H9 (cell line): ENCODE measurements at regions not wholly inside any gene's neighbourhood (a gene's known extent, or its start where the extent isn't known, plus 50 kb on each side); places are given as distances from the start of the nearest gene placed in this dataset.

Source experiments
- DNase-seq: peaks from one replicate; pipeline ENCODE4 v3.0.0-alpha.2; 2017
- H2AFZ ChIP-seq: one replicate; pipeline ENCODE4 v1.6.1; 2013; ENCODE audit warnings: mild to moderate bottlenecking, low read length, control low read depth, moderate library complexity
- H2AK5ac ChIP-seq: 2 replicates; pipeline ENCODE4 v1.6.1; 2013; ENCODE audit warnings: low read length, control low read depth, mixed read lengths; ENCODE audit not compliant: insufficient read length
- H2BK120ac ChIP-seq: one replicate; pipeline ENCODE4 v1.6.1; 2013; ENCODE audit warnings: low read depth, mild to moderate bottlenecking, low read length, control low read depth, inconsistent platforms; ENCODE audit not compliant: poor library complexity, severe bottlenecking
- H2BK12ac ChIP-seq: 2 replicates; pipeline ENCODE4 v1.6.1; 2013; ENCODE audit warnings: low read length, control low read depth, mixed read lengths, low read depth; ENCODE audit not compliant: insufficient read length
- H2BK15ac ChIP-seq: 2 replicates; pipeline ENCODE4 v1.6.1; 2013; ENCODE audit warnings: low read depth, low read length, control low read depth
- H2BK20ac ChIP-seq: one replicate; pipeline ENCODE4 v1.6.1; 2013; ENCODE audit warnings: low read depth, mild to moderate bottlenecking, low read length, control low read depth, inconsistent platforms; ENCODE audit not compliant: poor library complexity, severe bottlenecking
- H2BK5ac ChIP-seq: 2 replicates; pipeline ENCODE4 v1.6.1; 2013; ENCODE audit warnings: low read length, control low read depth, mixed read lengths; ENCODE audit not compliant: insufficient read length
- H3K14ac ChIP-seq: 2 replicates; pipeline ENCODE4 v1.6.1; 2013; ENCODE audit warnings: low read length, control low read depth; ENCODE audit not compliant: insufficient read depth
- H3K18ac ChIP-seq: 2 replicates; pipeline ENCODE4 v1.6.1; 2013; ENCODE audit warnings: low read depth, mild to moderate bottlenecking, mixed read lengths, low read length, control low read depth; ENCODE audit not compliant: insufficient read length
- H3K23ac ChIP-seq: 2 replicates; pipeline ENCODE4 v1.6.1; 2013; ENCODE audit warnings: low read length, control low read depth, mixed read lengths, low read depth; ENCODE audit not compliant: insufficient read length
- H3K23me2 ChIP-seq: 2 replicates; pipeline ENCODE4 v1.6.1; 2013; ENCODE audit warnings: low read depth, mild to moderate bottlenecking, mixed read lengths, low read length, control low read depth; ENCODE audit not compliant: insufficient read length, poor library complexity, severe bottlenecking
- H3K27ac ChIP-seq: 2 replicates; pipeline ENCODE4 v1.5.1; 2013; ENCODE audit warnings: low read length, control low read depth, mixed read lengths, low read depth; ENCODE audit not compliant: insufficient read length
- H3K27me3 ChIP-seq: 2 replicates; pipeline ENCODE4 v1.6.1; 2013; ENCODE audit warnings: low read length, control low read depth, inconsistent platforms; ENCODE audit not compliant: insufficient read depth
- H3K4ac ChIP-seq: 2 replicates; pipeline ENCODE4 v1.6.1; 2013; ENCODE audit warnings: low read depth, mild to moderate bottlenecking, control low read depth, inconsistent platforms, low read length, moderate library complexity
- H3K4me1 ChIP-seq: 2 replicates; pipeline ENCODE4 v1.6.1; 2013; ENCODE audit warnings: low read length, control low read depth, inconsistent platforms; ENCODE audit not compliant: insufficient read depth
- H3K4me2 ChIP-seq: 2 replicates; pipeline ENCODE4 v1.6.1; 2013; ENCODE audit warnings: low read length, control low read depth, mixed read lengths; ENCODE audit not compliant: insufficient read length, insufficient read depth
- H3K56ac ChIP-seq: 2 replicates; pipeline ENCODE4 v1.6.1; 2013; ENCODE audit warnings: low read depth, mild to moderate bottlenecking, mixed read lengths, low read length, control low read depth; ENCODE audit not compliant: insufficient read length
- H3K79me1 ChIP-seq: 2 replicates; pipeline ENCODE4 v1.6.1; 2013; ENCODE audit warnings: low read depth, mild to moderate bottlenecking, moderate library complexity, low read length, control low read depth, inconsistent platforms; ENCODE audit not compliant: insufficient read depth, poor library complexity, severe bottlenecking
- H3K79me2 ChIP-seq: 2 replicates; pipeline ENCODE4 v1.6.1; 2013; ENCODE audit warnings: low read length, control low read depth, inconsistent platforms; ENCODE audit not compliant: insufficient read depth
- H3K9ac ChIP-seq: 2 replicates; pipeline ENCODE4 v1.6.1; 2013; ENCODE audit warnings: low read length, control low read depth, mixed read lengths; ENCODE audit not compliant: insufficient read length; ENCODE audit errors: extremely low read depth
- H3K9me3 ChIP-seq: one replicate; pipeline ENCODE4 v1.6.1; 2013; ENCODE audit warnings: low read depth, low read length, inconsistent platforms; ENCODE audit not compliant: control insufficient read depth
- H3T11ph ChIP-seq: one replicate; pipeline ENCODE4 v1.6.1; 2013; ENCODE audit warnings: mild to moderate bottlenecking, low read length, control low read depth, inconsistent platforms
- H4K20me1 ChIP-seq: one replicate; pipeline ENCODE4 v1.6.1; 2013; ENCODE audit not compliant: control insufficient read depth, insufficient read length, insufficient read depth
- H4K5ac ChIP-seq: 2 replicates; pipeline ENCODE4 v1.6.1; 2013; ENCODE audit warnings: low read depth, mild to moderate bottlenecking, mixed read lengths, low read length, control low read depth; ENCODE audit not compliant: insufficient read length
- H4K8ac ChIP-seq: replicated peaks from 2 replicates; pipeline ENCODE4 v1.6.1; 2013; ENCODE audit warnings: low read length, control low read depth, mixed read lengths, low read depth; ENCODE audit not compliant: insufficient read length
- H4K91ac ChIP-seq: 2 replicates; pipeline ENCODE4 v1.6.1; 2013; ENCODE audit warnings: low read depth, mild to moderate bottlenecking, moderate library complexity, mixed read lengths, low read length, control low read depth; ENCODE audit not compliant: insufficient read length
- H3K27ac Mint-ChIP-seq, 3 experiments: 2 replicates in 2 of 3; 3 replicates in 1 of 3; pipeline ENCODE4 v1.8.0; 2020 to 2021; ENCODE audit warnings: mixed read lengths in 3 of 3, mild to moderate bottlenecking in 1 of 3, moderate library complexity in 1 of 3
- H3K27me3 Mint-ChIP-seq: 2 replicates; pipeline ENCODE4 v1.8.0; 2021; ENCODE audit warnings: low read depth, mild to moderate bottlenecking, moderate library complexity, mixed read lengths
- H3K36me3 Mint-ChIP-seq, 3 experiments: 2 replicates in 2 of 3; 3 replicates in 1 of 3; pipeline ENCODE4 v1.8.0; 2020 to 2021; ENCODE audit warnings: low read depth in 3 of 3, mixed read lengths in 3 of 3; ENCODE audit not compliant: insufficient read depth in 1 of 3
- H3K4me1 Mint-ChIP-seq, 2 experiments: 2 replicates each; pipeline ENCODE4 v1.8.0; 2020; ENCODE audit warnings: mixed read lengths in 2 of 2
- H3K4me3 Mint-ChIP-seq, 2 experiments: 2 replicates in 1 of 2; 3 replicates in 1 of 2; pipeline ENCODE4 v1.8.0; 2020 to 2021; ENCODE audit warnings: mild to moderate bottlenecking in 2 of 2, mixed read lengths in 2 of 2, moderate library complexity in 1 of 2
- H3K9me3 Mint-ChIP-seq, 2 experiments: 2 replicates in 1 of 2; 3 replicates in 1 of 2; pipeline ENCODE4 v1.8.0; 2020; ENCODE audit warnings: mild to moderate bottlenecking in 2 of 2, mixed read lengths in 2 of 2, moderate library complexity in 1 of 2
- CTCF ChIP-seq: fragments of 200-600 bp; sonication (generic); conservative IDR thresholded peaks from 3 replicates; pipeline ENCODE4 v1.8.0; 2021; ENCODE audit warnings: antibody characterized with exemption, mild to moderate bottlenecking
- WGBS: extraction: QIAGEN DNeasy Blood & Tissue Kit; methylation state at CpG from one replicate; pipeline ENCODE4 v1.1.7; 2013; ENCODE audit warnings: missing lambda C conversion rate, low lambda C conversion rate, mixed read lengths; ENCODE audit not compliant: insufficient read length; ENCODE audit errors: extremely low coverage; 5-methylcytosine and 5-hydroxymethylcytosine counted together

DNA sequence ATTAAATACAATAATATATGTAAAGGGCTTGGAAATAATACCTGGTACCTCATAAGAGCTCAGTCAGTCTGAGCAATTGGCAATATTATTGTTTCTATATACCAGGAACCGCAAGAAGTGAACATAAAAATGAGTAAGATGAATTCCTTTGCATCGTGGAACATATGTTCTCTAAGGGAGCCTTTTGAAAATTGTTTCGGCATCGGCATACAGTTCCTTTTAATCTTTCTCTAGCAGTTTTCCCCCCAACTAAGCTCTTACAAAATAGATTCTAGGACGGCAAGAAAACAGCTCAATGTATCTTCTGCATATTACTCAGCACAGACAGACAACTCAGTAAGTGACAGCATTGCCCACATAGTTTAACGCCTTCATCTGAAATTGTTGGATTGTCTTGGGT lies 426.6 kb upstream of the WWC1 start:
- no peak overlapping the region for H3K23ac ChIP-seq
- no peaks in the 10 kb centered on the region for H3K27me3 ChIP-seq
- Mint-ChIP-seq H3K4me3 (no peak overlapping the region), H3K4me1 (peaks cover 0 to 7% of the 10 kb centered on the region in 2 experiments; a peak in 3 of 4 replicates), H3K9me3 (peaks cover 3 to 4% of the 10 kb centered on the region in 2 experiments), H3K36me3 (peaks cover 2 to 5% (median 2%) of the 10 kb centered on the region in 3 experiments; a peak in 6 of 7 replicates), H3K27me3 (no peaks in the 10 kb centered on the region), H3K27ac (no peak overlapping the region)
- no peak overlapping the region for H2BK12ac ChIP-seq
- no peak overlapping the region for H4K91ac ChIP-seq
- H4K8ac ChIP-seq = no peak overlapping the region
- no peak overlapping the region for H2BK15ac ChIP-seq
- H3K9ac ChIP-seq = no peak overlapping the region
- no peak overlapping the region for H3K4ac ChIP-seq
- H3K27ac ChIP-seq = no peak overlapping the region
- TF ChIP-seq CTCF = no peak
- H3K14ac ChIP-seq = no peak overlapping the region
- no peaks in the 10 kb centered on the region for H4K20me1 ChIP-seq
- no peak overlapping the region for H4K5ac ChIP-seq
- no peak overlapping the region for H2BK20ac ChIP-seq
- H2BK120ac ChIP-seq = no peak overlapping the region
- no peak overlapping the region for H2BK5ac ChIP-seq
- no peak for DNase-seq
- H2AFZ ChIP-seq = no peak overlapping the region
- no peak overlapping the region for H2AK5ac ChIP-seq
- no peak overlapping the region for H3T11ph ChIP-seq
- H3K4me1 ChIP-seq = no peaks in the 10 kb centered on the region
- H3K4me2 ChIP-seq = no peak overlapping the region
- H3K56ac ChIP-seq = no peak overlapping the region
- WGBS = no CpG with 5 or more reads among the region's 6 CpGs
- H3K79me1 ChIP-seq = no peaks in the 10 kb centered on the region
- H3K79me2 ChIP-seq = no peaks in the 10 kb centered on the region
- H3K18ac ChIP-seq = no peak overlapping the region
- no peaks in the 10 kb centered on the region for H3K9me3 ChIP-seq
- H3K23me2 ChIP-seq = no peaks in the 10 kb centered on the region
